ENCODE measurements at regions not wholly inside any gene's neighbourhood (a gene's known extent, or its start where the extent isn't known, plus 50 kb on each side); places are given as distances from the start of the nearest gene placed in this dataset.

DNA sequence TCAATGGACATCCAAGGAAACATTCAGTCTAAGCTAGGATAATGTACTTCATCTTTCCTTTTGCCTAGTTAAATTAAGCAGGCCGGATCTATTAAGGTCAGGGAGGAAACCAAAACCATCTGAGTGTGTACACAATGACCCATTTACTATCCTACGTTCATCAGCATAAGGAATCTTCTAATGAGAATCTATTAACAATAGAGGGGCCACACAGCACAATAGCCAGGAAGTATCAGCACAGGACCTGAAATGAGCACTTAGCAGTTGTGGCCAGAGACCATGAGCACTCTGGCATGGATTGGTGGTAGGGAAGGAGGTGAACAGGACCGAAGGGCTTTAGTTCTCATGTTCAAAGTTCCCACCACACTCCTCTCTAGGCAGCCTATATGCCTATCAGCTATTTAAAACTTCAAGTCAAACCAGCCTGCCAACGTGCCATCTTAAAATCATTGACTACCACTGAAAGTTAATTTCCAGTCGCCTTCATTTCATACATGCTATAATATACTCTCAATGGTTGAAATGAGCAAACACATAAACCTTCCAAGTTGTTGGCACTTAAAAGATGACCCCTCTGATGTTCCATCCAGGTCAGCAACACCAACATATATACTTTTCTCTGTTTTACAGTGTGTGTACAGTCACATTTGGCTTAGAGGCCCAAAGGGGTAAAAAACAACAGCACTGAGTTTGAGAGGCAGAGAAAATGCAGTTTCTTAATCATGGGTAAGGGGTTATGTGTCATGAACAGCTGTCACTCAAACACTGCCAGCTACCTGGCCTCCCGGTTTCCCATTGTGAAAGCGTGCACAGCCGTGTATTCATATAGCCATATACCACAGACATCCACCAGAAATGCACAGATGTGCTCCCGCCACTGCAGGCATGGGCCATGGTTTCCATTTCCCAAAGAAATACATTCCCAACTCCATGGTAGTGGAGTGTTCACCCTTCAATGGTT lies 184.3 kb downstream of the TBXT start:
- TF ChIP-seq CTCF (IDR thresholded peaks at IDR 0.05) (no peak), POLR2A (IDR thresholded peaks at IDR 0.05) (no peak)

All from uterus (tissue), 2 donors.